Ishikawa (cell line): ENCODE measurements at regions not wholly inside any gene's neighbourhood (a gene's known extent, or its start where the extent isn't known, plus 50 kb on each side); places are given as distances from the start of the nearest gene placed in this dataset.

Source experiments
- CEBPB ChIP-seq: IDR thresholded peaks from 2 replicates; pipeline ENCODE4 v1.6.1; 2012
- CREB1 ChIP-seq: IDR thresholded peaks from 2 replicates; pipeline ENCODE4 v1.6.1; 2012; ENCODE audit warnings: low read depth
- EGR1 ChIP-seq: IDR thresholded peaks from 2 replicates; pipeline ENCODE4 v1.6.1; 2012
- EP300 ChIP-seq: IDR thresholded peaks from 2 replicates; pipeline ENCODE4 v1.6.1; 2012; ENCODE audit warnings: borderline replicate concordance
- FOXM1 ChIP-seq: IDR thresholded peaks from 2 replicates; pipeline ENCODE4 v1.6.1; 2012; ENCODE audit warnings: low read depth, borderline replicate concordance
- MAX ChIP-seq: IDR thresholded peaks from 2 replicates; pipeline ENCODE4 v1.6.1; 2012
- NFIC ChIP-seq: IDR thresholded peaks from 2 replicates; pipeline ENCODE4 v1.6.1; 2012
- RAD21 ChIP-seq: IDR thresholded peaks from 2 replicates; pipeline ENCODE4 v1.6.1; 2012; ENCODE audit warnings: low read depth
- REST ChIP-seq: IDR thresholded peaks from 2 replicates; pipeline ENCODE4 v1.6.1; 2012; ENCODE audit warnings: low read depth, mild to moderate bottlenecking
- TAF1 ChIP-seq: IDR thresholded peaks from 2 replicates; pipeline ENCODE4 v1.6.1; 2012; ENCODE audit warnings: low read depth, mild to moderate bottlenecking
- TCF12 ChIP-seq: IDR thresholded peaks from 2 replicates; pipeline ENCODE4 v1.6.1; 2012; ENCODE audit warnings: low read depth
- TEAD4 ChIP-seq: IDR thresholded peaks from 2 replicates; pipeline ENCODE4 v1.6.1; 2012
- USF1 ChIP-seq: IDR thresholded peaks from 2 replicates; pipeline ENCODE4 v1.6.1; 2012
- YY1 ChIP-seq: IDR thresholded peaks from 2 replicates; pipeline ENCODE4 v1.6.1; 2012; ENCODE audit warnings: low read depth
- ZBTB7A ChIP-seq: IDR thresholded peaks from 2 replicates; pipeline ENCODE4 v1.6.1; 2012; ENCODE audit warnings: low read depth

GRCh38 chr5:35319333-35320002, 89.2 kb upstream of the PRLR start:
- TF ChIP-seq USF1 (no peak), TCF12 (no peak)

- TF ChIP-seq YY1 = no peak
- no peak for TF ChIP-seq RAD21
- no peak for TF ChIP-seq EGR1
- no peak for TF ChIP-seq USF1
- no peak for TF ChIP-seq FOXM1
- TF ChIP-seq ZBTB7A = no peak
- no peak for TF ChIP-seq EP300
- TF ChIP-seq TEAD4 = no peak
- TF ChIP-seq TCF12 = no peak
- TF ChIP-seq CREB1 = no peak
- no peak for TF ChIP-seq REST
- TF ChIP-seq TAF1 = no peak
- TF ChIP-seq NFIC = no peak
- no peak for TF ChIP-seq CEBPB
- no peak for TF ChIP-seq MAX
Measured at GRCh38 chr5:35317586-35317985, 87.3 kb upstream of the PRLR start.

GRCh38 chr5:35316611-35317274, 86.5 kb upstream of the PRLR start:
- no peak for TF ChIP-seq EGR1
- no peak for TF ChIP-seq TEAD4
- no peak for TF ChIP-seq FOXM1
- no peak for TF ChIP-seq CREB1
- TF ChIP-seq REST = no peak
- no peak for TF ChIP-seq RAD21
- no peak for TF ChIP-seq TCF12
- no peak for TF ChIP-seq TAF1
- no peak for TF ChIP-seq EP300
- no peak for TF ChIP-seq NFIC
- TF ChIP-seq USF1 = no peak
- no peak for TF ChIP-seq CEBPB
- no peak for TF ChIP-seq MAX
- no peak for TF ChIP-seq ZBTB7A
- TF ChIP-seq YY1 = no peak

GRCh38 chr5:35313291-35313690, 83.0 kb upstream of the PRLR start:
- TF ChIP-seq CEBPB = no peak
- no peak for TF ChIP-seq FOXM1
- TF ChIP-seq RAD21 = no peak
- TF ChIP-seq USF1 = no peak
- no peak for TF ChIP-seq ZBTB7A
- TF ChIP-seq NFIC = no peak
- TF ChIP-seq REST = no peak
- no peak for TF ChIP-seq MAX
- TF ChIP-seq YY1 = no peak
- no peak for TF ChIP-seq EGR1
- TF ChIP-seq EP300 = no peak
- no peak for TF ChIP-seq TCF12
- no peak for TF ChIP-seq TAF1
- TF ChIP-seq TEAD4 = no peak
- TF ChIP-seq CREB1 = no peak
